ENCODE measurements at regions not wholly inside any gene's neighbourhood (a gene's known extent, or its start where the extent isn't known, plus 50 kb on each side); places are given as distances from the start of the nearest gene placed in this dataset.

DNA sequence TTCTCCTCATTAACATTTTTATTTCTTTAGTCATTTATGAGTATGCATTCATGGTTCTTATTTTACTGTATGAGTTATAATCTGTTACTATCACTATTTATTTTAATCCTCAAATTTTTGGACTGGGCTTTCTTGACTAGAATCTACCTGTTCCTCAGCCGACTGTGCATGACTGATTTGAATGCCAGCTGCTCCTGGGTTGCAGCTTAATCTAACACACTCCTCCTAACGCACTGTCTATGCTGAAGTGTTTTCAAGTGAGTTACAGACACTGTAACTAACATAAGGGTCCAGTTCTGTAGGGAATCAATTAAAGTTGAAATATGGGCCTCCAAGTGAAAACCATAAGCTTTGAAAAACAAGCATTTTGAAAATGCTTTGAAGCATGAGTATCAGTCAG lies 137.4 kb upstream of the ARSJ start:
- no peak for TF ChIP-seq CTCF (IDR thresholded peaks at IDR 0.05)
- TF ChIP-seq POLR2A (IDR thresholded peaks at IDR 0.05), result no peak

Measured in ovary (tissue), 3 donors.